ENCODE measurements at regions not wholly inside any gene's neighbourhood (a gene's known extent, or its start where the extent isn't known, plus 50 kb on each side); places are given as distances from the start of the nearest gene placed in this dataset.

DNA sequence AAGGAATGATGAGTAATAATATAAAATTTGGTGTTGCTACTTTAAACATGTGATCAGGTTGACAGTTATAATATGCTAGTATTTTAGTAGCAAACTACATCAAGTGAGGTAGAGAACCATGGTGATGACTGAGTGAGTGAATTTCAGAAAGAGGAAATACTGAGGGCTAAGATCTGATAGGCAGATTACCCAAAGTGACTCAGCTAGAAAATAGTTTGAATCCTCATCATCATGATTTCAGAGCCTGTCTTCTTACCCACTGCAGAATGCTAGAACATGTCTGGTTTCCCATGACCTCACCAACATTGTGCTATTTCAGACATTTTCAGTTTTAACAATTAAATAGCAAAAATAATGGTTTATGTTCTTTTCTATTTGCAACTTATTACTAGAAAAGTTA lies 602.1 kb downstream of the TAF11L14 start:
- TF ChIP-seq, protein P1, sequence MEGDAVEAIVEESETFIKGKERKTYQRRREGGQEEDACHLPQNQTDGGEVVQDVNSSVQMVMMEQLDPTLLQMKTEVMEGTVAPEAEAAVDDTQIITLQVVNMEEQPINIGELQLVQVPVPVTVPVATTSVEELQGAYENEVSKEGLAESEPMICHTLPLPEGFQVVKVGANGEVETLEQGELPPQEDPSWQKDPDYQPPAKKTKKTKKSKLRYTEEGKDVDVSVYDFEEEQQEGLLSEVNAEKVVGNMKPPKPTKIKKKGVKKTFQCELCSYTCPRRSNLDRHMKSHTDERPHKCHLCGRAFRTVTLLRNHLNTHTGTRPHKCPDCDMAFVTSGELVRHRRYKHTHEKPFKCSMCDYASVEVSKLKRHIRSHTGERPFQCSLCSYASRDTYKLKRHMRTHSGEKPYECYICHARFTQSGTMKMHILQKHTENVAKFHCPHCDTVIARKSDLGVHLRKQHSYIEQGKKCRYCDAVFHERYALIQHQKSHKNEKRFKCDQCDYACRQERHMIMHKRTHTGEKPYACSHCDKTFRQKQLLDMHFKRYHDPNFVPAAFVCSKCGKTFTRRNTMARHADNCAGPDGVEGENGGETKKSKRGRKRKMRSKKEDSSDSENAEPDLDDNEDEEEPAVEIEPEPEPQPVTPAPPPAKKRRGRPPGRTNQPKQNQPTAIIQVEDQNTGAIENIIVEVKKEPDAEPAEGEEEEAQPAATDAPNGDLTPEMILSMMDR (IDR thresholded peaks at IDR 0.05; ENCODE audit: low read depth, low read length, poor library complexity, severe bottlenecking): no peak
- no peak for TF ChIP-seq EZH2phosphoT487 (IDR thresholded peaks at IDR 0.05; ENCODE audit: borderline replicate concordance, low read length)
